ENCODE measurements at regions not wholly inside any gene's neighbourhood (a gene's known extent, or its start where the extent isn't known, plus 50 kb on each side); places are given as distances from the start of the nearest gene placed in this dataset.
"Not testable (repeated sequence)": the region's sequence is repeated elsewhere in the genome, so short reads cannot be mapped to it uniquely, and the experiment has no call there.

DNA sequence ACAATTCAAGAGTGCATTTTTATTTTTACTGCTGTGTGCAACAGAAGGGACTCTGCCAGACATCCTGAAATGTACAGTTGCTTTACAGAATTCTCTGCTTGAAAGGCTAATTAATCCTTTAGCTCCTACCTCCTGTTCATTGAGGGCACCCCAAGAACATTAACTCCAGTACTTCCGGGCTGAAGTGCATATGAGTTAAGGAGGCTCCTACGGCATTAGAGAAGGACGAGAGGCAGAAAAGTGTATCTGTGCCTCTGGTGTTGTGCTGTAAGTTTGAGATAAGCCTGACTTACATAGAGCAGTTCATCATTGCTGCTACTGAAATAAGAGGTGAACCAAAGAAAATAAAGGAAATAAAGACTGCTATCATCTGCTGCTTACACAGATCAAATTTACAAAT, 609.3 kb upstream of the ADGRB3 start:
- DNase-seq (ENCODE audit: low read depth, low spot score): no peak
- in situ Hi-C loops (cut with HindIII; ENCODE audit: low pct_unique_long_range_greater_than_20kb, low sequenced_read_pairs): no loop called here

DNA sequence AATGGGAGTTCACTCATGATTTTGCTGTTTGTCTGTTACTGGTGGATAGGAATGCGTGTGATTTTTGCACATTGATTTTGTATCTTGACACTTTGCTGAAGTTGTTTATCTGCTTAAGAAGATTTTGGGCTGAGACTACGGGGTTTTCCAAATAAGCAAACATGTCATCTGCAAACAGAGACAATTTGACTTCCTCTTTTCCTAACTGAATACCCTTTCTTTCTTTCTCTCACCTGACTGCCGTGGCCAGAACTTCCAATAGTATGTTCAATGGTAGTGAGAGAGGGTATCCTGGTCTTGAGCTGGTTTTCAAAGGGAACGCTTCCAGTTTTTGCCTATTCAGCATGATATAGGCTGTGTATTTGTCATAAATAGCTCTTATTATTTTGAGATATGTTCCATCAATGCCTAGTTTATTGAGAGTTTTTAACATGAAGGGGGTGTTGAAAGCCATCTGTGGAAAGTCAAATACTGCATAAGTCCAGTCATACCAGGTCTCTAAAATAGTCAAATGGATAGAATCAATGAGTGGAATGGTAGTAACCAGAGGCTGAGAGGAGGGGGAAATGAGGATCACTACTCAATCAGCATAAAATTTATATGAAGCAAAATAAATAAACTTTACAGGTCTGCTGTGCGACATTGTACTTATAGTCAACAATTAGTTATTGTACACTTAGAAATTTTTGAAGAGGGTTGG, 610.4 kb upstream of the ADGRB3 start:
- DNase-seq (ENCODE audit: low read depth, low spot score): no peak
- in situ Hi-C loops (cut with HindIII; ENCODE audit: low pct_unique_long_range_greater_than_20kb, low sequenced_read_pairs): no loop called here

DNA sequence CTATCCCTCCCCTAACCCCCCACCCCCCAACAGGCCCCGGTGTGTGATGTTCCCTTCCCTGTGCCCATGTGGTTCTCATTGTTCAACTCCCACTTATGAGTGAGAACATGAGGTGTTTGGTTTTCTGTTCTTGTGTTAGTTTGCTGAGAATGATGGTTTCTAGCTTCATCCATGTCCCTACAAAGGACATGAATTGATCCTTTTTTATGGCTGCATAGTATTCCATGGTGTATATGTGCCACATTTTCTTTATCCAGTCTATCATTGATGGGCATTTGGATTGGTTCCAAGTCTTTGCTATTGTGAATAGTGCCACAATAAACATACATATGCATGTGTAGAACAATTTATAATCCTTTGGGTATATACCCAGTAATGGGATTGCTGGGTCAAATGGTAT, 612.1 kb upstream of the ADGRB3 start:
- in situ Hi-C loops (cut with HindIII; ENCODE audit: low pct_unique_long_range_greater_than_20kb, low sequenced_read_pairs); DNase-seq (ENCODE audit: low read depth, low spot score): not testable (repeated sequence)

DNA sequence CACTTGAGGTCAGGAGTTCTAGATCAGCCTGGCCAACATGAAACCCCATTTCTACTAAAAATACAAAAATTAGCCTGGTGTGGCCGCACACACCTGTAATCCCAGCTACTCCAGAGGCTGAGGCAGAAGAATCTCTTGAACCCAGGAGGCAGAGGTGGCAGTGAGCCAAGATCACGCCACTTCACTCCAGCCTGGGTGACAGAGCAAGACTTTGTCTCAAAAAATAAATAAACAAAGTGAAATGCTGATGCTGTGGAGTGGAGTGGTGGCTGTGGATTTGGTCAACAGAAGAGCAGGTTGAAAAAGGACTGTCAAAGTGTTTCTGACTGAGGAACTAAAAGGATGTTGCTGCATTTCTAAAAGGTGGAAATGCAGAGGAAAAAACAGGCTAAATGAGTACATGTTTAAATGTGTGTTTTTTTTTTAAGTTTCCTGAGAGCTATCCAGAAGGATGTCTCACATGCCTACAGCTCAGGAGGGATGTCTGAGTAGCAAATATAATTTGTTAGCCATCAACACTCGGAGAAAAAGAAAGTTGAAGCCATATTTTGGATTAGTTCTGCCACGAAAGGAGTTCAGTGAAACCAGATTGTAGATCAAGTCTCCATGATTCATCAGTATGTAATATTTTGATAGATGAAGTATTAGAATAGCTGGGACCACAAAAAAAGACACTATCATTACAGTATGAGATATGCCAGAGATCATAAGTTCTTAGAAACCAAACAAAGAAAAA, 621.1 kb upstream of the ADGRB3 start:
- in situ Hi-C loops (cut with HindIII; ENCODE audit: low pct_unique_long_range_greater_than_20kb, low sequenced_read_pairs): no loop called here
- no peak for DNase-seq (ENCODE audit: low read depth, low spot score)

DNA sequence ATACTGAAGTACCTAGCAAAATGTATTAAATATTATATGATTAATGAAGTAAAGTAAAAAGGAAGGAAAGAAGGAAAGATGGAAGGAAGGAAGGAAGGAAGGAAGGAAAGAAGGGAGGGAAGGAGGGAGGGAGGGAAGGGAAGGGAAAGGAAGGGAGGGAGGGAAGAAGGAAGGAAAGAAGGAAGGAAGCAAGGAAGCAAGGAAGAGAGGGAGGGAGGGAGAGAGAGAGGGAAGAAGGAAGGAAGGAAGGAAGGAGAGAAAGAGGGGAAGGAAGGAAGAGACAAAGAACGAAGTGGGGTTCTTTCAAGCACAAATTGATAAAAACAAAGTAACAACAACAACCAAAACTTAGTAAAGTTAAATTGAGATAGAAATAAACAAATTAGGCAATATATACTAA, 622.3 kb upstream of the ADGRB3 start:
- DNase-seq (ENCODE audit: low read depth, low spot score): no peak
- in situ Hi-C loops (cut with HindIII; ENCODE audit: low pct_unique_long_range_greater_than_20kb, low sequenced_read_pairs): no loop called here

DNA sequence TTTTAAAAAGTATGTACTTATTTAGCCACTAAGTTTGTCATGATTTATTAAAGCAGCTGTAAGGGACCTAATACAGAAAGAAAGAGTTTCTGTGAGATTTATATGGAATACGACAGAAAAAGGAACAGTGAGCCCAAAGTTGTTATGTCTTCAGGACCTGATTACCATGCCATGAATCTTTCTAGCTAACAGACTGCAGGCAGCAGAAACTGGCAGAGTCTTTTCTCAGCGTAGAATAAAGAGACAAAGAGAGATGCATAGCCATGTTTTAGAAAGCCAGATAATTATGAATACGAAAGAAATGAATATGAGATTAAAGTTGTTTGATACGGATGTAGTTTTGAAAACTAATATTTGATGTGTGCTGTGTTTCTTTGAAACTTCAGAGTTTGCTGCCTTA, 624.1 kb upstream of the ADGRB3 start:
- in situ Hi-C loops (cut with HindIII; ENCODE audit: low pct_unique_long_range_greater_than_20kb, low sequenced_read_pairs): no loop called here
- no peak for DNase-seq (ENCODE audit: low read depth, low spot score)

DNA sequence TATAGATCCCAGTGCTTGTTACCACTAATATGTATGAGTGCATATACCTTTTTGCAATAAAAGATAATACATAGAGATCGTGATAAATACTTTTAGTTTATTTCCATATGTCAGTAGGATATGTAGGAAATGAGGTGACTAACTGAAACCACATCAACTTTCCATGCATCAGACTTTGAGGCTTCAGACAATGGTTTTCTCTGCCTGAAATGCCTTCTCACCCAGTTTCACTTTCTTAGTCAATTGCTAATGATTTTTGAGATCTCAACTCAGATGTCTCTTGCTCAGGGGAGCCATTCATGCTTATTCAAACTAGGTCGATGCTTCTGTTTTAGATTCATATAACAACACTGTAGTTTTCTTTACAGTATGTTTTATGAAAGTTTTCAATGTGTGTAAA, 626.6 kb upstream of the ADGRB3 start:
- in situ Hi-C loops (cut with HindIII; ENCODE audit: low pct_unique_long_range_greater_than_20kb, low sequenced_read_pairs): no loop called here
- DNase-seq (ENCODE audit: low read depth, low spot score): no peak

DNA sequence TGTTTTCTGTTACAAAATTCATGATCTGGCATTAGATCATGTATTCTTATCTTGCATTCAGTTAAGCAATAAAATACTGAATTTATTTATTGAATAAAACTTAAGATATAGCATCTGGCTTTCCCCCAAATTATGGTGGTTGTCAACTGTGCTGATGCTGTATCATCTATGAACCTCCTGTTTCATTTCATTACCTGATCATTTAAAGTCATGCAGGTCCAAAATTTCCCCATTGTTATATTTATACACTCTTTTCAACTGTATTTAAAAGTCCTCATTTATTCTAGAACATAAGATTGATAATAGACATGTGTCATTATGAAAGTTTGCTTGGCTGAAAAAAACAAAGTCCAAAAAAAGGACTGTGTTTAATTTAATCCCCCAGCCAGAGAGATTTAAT, 627.4 kb upstream of the ADGRB3 start:
- no peak for DNase-seq (ENCODE audit: low read depth, low spot score)
- in situ Hi-C loops (cut with HindIII; ENCODE audit: low pct_unique_long_range_greater_than_20kb, low sequenced_read_pairs): no loop called here

DNA sequence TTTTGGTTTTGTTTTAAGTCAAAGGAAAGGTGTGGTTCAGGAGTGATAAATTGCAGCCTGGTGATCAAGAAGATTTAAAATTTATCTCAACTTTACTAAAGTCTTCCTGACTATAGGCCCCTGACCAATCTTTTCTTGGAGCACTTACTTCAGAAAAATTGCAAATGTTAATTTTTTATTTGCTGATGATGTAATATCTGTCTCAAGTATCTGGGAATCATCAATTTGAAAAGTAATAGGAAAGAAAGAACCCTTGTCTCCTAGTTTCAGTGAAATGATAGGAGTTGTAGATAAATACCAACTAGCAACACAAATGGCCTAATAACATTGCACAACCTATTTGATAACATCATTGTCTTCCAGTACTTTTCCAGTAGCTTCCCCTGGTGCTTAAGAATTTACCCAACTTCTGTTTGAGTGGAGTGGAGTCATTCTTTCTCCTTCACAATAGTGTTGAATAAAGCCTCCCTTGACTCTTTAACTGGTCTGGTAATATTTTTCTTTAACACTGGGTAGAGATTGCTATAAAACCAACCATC, 648.3 kb upstream of the ADGRB3 start:
- in situ Hi-C loops (cut with HindIII; ENCODE audit: low pct_unique_long_range_greater_than_20kb, low sequenced_read_pairs): no loop called here
- no peak for DNase-seq (ENCODE audit: low read depth, low spot score)

DNA sequence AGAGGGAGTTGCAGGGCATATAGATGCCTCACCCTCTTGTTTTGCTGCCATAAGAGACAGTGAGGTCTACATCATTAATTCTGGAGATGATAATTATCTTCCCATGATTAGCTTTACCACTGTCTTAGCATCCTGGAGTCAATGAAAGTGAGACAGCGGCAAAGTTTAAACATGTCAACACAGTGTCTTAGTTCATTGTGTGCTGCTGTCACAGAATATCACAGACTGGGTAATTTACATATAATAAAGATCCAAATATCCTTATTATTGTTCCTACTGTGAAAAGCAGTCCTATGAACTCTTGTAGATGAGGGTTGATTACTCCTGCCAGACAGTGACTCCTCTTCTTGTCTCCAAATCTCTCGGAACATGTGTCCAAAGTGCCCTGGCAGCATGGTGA, 658.6 kb upstream of the ADGRB3 start:
- in situ Hi-C loops (cut with HindIII; ENCODE audit: low pct_unique_long_range_greater_than_20kb, low sequenced_read_pairs): no loop called here
- DNase-seq (ENCODE audit: low read depth, low spot score): no peak

DNA sequence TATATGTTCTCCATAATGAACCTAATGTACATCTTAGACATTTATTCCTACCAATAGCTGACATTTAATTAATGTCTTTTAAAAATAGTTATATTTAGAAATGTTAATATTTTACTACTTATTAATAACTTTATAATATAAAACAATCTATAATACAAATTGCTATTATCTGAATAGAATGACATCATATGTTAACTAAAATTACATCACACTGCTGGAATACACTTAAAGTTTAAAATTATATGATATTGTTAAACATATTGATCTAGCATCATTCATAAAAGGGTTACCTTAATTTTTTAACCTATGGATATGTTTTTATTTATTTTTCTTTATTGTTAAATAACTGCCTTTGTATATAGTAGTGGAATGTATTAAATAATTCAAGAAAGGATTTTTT, 660.2 kb upstream of the ADGRB3 start:
- in situ Hi-C loops (cut with HindIII; ENCODE audit: low pct_unique_long_range_greater_than_20kb, low sequenced_read_pairs): no loop called here
- no peak for DNase-seq (ENCODE audit: low read depth, low spot score)

DNA sequence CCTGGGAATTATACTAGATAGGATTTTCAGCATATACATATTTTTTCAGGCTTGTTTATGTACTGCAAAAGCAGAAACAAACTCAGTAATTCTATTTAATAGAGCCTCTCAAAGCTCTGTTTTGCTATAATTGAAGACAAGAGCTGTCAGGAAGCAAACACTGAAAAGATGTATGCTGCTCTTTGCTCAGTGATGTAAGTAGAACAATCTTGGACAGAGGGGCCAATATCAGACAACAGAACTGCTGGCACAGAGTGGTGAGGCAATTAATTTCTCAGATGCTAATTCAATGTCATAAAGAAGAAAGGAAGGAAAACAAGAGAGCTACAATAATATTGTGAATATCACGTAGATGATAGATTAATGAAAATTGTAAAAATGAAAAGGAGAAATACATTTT, 663.3 kb upstream of the ADGRB3 start:
- no peak for DNase-seq (ENCODE audit: low read depth, low spot score)
- in situ Hi-C loops (cut with HindIII; ENCODE audit: low pct_unique_long_range_greater_than_20kb, low sequenced_read_pairs): no loop called here

DNA sequence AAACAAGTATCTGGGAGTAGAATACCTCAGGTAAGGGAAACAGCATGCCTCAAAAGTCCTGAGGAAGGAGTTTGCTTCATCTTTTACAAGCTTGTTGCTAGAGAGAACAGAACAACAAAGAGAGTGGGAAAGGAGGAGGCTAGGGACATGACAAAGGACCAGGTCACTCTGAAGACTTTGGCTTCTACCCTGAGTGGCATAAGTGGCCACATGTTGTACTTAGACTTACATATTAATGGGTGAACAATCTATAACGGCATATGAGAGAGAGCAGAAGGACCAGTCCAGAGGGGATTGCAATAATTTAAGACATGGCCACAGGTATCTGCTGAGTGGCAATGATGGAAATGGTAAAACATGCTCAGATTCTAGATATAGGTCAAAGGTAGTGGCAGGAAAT, 668.3 kb upstream of the ADGRB3 start:
- in situ Hi-C loops (cut with HindIII; ENCODE audit: low pct_unique_long_range_greater_than_20kb, low sequenced_read_pairs): no loop called here
- no peak for DNase-seq (ENCODE audit: low read depth, low spot score)

DNA sequence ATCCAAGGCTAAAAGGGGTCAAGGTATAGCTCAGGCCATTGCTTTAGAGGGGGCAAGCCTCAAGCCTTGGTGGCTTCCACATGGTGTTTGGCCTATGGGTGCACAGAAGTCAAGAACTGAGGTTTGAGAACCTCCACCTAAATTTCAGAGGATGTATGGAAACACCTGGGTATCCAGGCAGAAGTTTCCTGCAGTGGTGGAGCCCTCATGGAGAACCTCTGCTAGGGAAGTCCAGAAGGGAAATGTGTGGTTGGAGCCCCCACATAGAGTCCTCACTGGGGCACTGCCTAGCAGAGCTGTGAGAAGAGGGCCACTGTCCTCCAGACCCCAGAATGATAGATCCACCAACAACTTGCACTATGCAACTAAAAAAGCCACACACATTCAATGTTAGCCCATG, 678.7 kb upstream of the ADGRB3 start:
- in situ Hi-C loops (cut with HindIII; ENCODE audit: low pct_unique_long_range_greater_than_20kb, low sequenced_read_pairs): no loop called here
- DNase-seq (ENCODE audit: low read depth, low spot score): no peak

DNA sequence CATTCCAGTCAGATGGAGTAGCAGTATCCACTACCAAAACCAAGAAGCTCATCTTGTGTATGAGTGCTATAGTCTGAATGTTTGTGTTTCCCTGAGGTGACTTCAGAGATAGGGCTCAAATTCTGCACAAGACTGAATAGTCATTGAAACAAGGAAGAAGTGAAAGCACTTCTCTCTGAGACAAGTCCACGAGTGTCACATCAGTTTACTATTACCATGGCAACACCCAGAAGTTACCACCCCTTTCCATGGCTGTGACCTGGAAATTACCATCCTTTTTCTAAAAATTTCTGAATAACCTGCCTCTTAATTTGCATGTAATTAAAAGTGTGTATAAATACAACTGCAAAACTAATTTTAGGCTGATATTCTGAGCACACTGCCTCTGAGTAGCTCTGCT, 682.1 kb upstream of the ADGRB3 start:
- in situ Hi-C loops (cut with HindIII; ENCODE audit: low pct_unique_long_range_greater_than_20kb, low sequenced_read_pairs): no loop called here
- no peak for DNase-seq (ENCODE audit: low read depth, low spot score)

DNA sequence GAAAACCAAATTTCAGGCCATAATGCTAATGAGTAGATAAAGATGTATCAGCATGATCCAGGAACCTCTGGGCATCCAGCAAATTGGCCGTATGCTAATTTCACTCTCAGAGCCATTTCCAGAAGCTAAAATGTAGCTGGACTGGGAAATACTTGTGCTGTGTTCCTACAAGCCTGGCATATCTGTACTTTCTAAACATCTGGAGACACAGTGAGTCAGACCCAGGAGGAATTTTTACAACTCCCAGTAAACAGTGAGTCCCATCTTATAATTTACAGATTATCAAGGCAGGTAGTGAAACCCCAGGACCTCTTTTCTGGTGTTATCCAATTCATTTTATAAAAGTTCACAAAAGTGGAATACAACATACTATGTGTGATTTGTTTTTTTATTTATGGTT, 683.0 kb upstream of the ADGRB3 start:
- no peak for DNase-seq (ENCODE audit: low read depth, low spot score)
- in situ Hi-C loops (cut with HindIII; ENCODE audit: low pct_unique_long_range_greater_than_20kb, low sequenced_read_pairs): no loop called here

DNA sequence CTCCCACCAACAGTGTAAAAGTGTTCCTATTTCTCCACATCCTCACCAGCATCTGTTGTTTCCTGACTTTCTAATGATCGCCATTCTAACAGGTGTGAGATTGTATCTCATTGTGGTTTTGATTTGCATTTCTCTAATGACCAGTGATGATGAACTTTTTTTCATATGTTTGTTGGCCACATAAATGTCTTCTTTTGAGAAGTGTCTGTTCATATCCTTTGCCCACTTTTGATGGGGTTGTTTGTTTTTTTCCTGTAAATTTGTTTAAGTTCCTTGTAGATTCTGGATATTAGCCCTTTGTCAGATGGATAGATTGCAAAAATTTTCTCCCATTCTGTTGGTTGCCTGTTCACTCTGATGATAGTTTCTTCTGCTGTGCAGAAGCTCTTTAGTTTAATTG, 687.3 kb upstream of the ADGRB3 start:
- in situ Hi-C loops (cut with HindIII; ENCODE audit: low pct_unique_long_range_greater_than_20kb, low sequenced_read_pairs); DNase-seq (ENCODE audit: low read depth, low spot score): not testable (repeated sequence)

DNA sequence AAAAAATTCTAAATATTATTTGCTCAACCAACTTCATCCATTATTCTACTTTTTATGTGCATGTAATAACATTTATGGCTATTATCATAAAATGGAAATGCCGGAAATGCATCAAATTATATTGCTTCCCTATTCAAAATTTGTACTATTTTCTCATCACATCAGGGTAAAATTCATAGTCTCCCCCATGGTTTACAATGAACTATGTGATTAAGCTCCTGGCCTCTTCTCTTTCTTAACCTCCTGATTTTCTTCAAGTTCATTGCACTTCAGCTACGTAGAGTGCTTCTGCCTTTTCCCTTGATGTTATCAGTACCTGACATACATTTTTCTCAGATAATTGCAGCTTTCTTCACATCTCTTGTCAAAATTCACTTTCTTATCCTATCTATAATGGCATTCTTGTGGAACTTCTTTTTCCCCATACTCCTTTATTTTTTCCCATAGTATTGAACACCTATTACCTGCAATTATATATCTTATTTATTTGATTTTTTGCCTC, 699.1 kb upstream of the ADGRB3 start:
- no peak for DNase-seq (ENCODE audit: low read depth, low spot score)
- in situ Hi-C loops (cut with HindIII; ENCODE audit: low pct_unique_long_range_greater_than_20kb, low sequenced_read_pairs): no loop called here

DNA sequence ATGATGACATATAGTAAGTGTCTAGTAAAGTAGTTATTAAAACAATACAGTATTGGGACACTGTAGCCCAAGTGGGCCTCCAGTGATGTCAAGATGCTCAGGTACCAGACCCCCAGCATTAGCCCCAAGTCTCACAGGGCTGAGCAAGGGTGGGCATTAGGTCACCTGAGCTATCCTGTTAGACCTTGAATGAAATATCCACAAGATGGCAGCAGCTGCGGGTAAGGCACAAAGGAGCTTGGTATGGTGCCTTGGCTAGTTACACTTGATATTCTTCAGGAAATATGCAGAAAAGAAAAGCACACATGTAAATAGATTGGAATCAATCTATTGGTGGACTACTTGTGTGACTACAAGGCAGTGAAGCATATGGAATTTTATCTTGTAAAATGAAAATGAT, 701.8 kb upstream of the ADGRB3 start:
- peak; percentile 49 for DNase-seq (ENCODE audit: low read depth, low spot score)
- in situ Hi-C loops (cut with HindIII; ENCODE audit: low pct_unique_long_range_greater_than_20kb, low sequenced_read_pairs): no loop called here

Data from SK-MEL-5 (cell line).